ENCODE measurements at regions not wholly inside any gene's neighbourhood (a gene's known extent, or its start where the extent isn't known, plus 50 kb on each side); places are given as distances from the start of the nearest gene placed in this dataset.

GRCh38 chr16:49012961-49013726 is 268.5 kb downstream of the CBLN1 start:
- FAIRE-seq = no peak
- no peak for DNase-seq (ENCODE audit: insufficient read length, low spot score)
- no peak for TF ChIP-seq CTCF (IDR thresholded peaks at IDR 0.05; ENCODE audit: insufficient read depth, missing control alignments)

GRCh38 chr16:49011901-49012300 is 269.7 kb downstream of the CBLN1 start:
- FAIRE-seq (no peak), DNase-seq (ENCODE audit: insufficient read length, low spot score) (no peak)
- no peak for TF ChIP-seq CTCF (IDR thresholded peaks at IDR 0.05; ENCODE audit: insufficient read depth, missing control alignments)

- FAIRE-seq (no peak), DNase-seq (ENCODE audit: insufficient read length, low spot score) (no peak)
- no peak for TF ChIP-seq CTCF (IDR thresholded peaks at IDR 0.05; ENCODE audit: insufficient read depth, missing control alignments)
Measured at GRCh38 chr16:49010879-49011278, 270.8 kb downstream of the CBLN1 start.

- no peak for FAIRE-seq
- TF ChIP-seq CTCF (IDR thresholded peaks at IDR 0.05; ENCODE audit: insufficient read depth, missing control alignments) = no peak
- DNase-seq (ENCODE audit: insufficient read length, low spot score) = no peak
Measured at GRCh38 chr16:49010396-49010795, 271.2 kb downstream of the CBLN1 start.

GRCh38 chr16:49009204-49009603 is 272.4 kb downstream of the CBLN1 start:
- TF ChIP-seq CTCF (IDR thresholded peaks at IDR 0.05; ENCODE audit: insufficient read depth, missing control alignments) = no peak
- no peak for FAIRE-seq
- DNase-seq (ENCODE audit: insufficient read length, low spot score) = no peak

- DNase-seq (ENCODE audit: insufficient read length, low spot score) = no peak
- no peak for FAIRE-seq
- TF ChIP-seq CTCF (IDR thresholded peaks at IDR 0.05; ENCODE audit: insufficient read depth, missing control alignments) = no peak
Measured at GRCh38 chr16:49003992-49004391, 277.6 kb downstream of the CBLN1 start.

- TF ChIP-seq CTCF (IDR thresholded peaks at IDR 0.05; ENCODE audit: insufficient read depth, missing control alignments) = no peak
- FAIRE-seq (no peak), DNase-seq (ENCODE audit: insufficient read length, low spot score) (no peak)
Measured at GRCh38 chr16:49003022-49003421, 278.6 kb downstream of the CBLN1 start.
